ENCODE measurements at regions not wholly inside any gene's neighbourhood (a gene's known extent, or its start where the extent isn't known, plus 50 kb on each side); places are given as distances from the start of the nearest gene placed in this dataset.

- no peak for FAIRE-seq
These were observed 105.3 kb downstream of the FOXL1 start for GRCh38 chr16:86683441-86684194.

- no peak for FAIRE-seq
These were observed 106.7 kb downstream of the FOXL1 start for GRCh38 chr16:86685076-86685475.

DNA sequence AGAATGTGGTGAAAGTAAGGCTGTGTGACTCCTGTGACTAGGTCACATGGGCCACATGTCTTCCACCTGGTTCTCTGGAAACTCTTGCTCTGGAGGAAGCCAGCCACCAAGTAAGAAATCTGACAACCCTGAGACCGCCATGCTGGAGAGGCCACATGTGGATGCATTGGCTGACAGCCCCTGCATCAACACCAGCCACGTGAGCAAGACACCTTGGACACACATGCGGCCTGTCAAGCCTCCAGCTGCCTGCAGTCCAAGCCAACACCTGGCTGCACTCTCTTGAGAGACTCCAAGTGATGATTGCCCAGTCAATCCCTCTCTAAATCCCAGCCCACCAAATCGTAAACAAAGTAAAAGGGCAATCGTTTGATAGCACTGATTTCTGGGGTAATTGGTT lies 112.6 kb downstream of the FOXL1 start:
- no peak for FAIRE-seq

DNA sequence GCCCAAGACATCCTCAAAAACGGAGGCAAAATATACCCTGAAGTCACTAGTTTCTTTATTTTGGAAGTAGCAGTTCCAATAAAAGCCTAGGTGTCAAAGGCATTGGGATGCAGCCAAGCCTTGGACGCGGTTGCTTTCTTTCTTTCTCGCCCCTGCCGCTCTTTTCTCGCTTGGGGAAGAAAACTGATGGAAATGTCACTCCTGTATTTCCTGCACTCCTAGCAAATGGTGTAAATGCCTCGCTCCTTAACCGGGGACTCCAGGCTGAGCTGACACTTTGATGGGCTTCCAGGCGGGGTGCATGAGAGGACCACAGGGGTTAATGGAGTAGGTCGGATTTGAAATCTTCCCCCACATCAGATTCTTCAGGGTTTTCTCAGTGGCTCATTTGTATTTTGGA lies 114.1 kb downstream of the FOXL1 start:
- FAIRE-seq: no peak

- FAIRE-seq: no peak
These were observed 114.7 kb downstream of the FOXL1 start for GRCh38 chr16:86693033-86693432.

- no peak for FAIRE-seq
These were observed 119.4 kb downstream of the FOXL1 start for GRCh38 chr16:86697715-86698114.

DNA sequence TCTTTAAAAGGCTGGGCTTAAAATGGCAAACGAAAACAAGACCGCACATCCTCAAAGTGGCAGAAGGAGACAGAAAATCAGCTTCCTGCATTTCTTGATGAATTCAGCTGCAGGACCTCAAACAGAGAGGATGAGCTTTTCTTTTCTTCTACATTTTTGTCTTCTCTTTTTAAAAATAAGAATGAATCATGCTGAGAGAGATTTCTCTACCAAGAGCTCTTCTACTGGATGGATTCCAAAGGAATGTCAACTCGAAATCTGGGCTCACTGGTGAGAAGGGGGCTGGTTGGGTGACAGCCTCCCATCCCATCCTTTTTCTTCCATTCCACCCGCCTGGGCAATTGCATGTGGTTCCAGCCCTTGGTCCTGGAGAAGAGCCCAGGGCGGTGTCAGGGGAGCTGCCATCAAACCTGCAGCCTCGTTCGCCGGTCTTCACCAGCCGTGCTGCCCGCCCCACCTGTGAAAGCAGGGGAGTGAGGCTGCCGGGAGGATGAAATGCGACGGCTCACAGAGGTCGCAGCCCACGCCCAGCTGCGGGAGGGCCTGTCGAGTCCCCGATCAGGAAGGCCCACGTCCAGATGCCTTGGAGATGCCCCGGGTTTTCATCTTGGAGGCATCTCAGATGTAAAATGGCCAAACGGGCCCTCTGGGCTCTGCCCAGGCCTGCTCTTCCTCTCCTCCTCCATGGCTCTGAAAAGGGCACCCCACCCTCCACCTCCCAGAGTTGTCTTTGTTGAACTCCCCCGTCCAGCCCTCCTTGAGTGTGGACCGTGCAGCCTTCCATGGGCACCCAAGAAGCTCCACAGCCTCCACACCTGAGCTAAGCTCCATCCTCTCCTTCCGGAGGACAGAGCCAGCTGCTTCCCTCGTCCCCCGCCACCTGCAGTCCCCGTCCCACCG lies 121.9 kb downstream of the FOXL1 start:
- FAIRE-seq: no peak

DNA sequence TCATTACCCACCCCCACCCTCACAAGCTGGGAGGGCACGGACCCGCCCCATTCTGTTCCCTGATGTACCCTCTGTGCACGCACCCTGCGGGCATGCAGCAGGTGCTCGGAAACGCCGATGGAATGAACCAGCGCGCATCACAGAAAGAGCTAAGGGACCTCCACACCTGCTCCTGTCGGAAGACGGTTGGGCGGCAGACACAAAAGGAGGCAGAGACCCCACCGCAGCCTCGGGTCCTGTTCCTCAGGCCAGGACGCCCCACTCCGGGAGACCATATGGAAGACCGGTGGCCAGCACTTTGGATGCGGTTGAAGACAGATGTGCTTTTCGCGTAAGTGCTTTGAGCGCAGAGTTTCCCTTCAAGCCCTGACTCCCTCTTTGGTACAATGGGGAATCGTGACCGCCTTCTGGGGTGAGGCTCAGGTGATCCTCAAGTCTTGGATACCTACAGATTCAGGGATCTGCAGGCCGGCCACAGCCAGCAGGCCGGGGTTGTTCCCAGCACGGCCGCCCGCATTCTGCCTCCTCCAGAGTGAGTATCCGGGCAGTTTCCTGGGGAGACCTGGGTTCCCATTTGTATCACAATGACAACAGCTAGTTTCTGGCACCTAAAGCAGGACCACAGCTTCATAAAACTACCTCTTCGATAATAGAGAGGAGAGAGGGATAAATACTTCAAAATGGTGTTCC lies 123.1 kb downstream of the FOXL1 start:
- no peak for FAIRE-seq

- no peak for FAIRE-seq
These were observed 124.7 kb downstream of the FOXL1 start for GRCh38 chr16:86702824-86703588.

DNA sequence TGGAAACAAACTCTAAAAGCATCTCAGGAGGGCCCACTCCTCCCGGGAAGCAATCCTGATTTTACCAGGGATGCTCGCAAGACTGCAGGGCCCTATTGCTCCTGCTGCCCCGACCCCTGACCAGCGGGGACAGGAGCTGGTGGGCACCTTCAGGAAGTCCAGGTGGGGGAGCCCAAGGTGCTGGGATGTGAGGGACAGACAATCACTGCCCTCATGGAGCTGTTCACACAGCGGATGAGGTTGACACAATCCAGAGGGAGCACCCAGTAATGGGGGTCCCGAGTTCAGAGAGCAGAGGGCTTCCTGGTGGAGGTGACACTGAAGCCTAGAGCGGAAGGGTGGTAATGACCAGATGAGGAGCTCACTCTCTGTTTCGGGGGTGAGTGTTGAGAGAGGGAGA lies 126.2 kb downstream of the FOXL1 start:
- no peak for FAIRE-seq

DNA sequence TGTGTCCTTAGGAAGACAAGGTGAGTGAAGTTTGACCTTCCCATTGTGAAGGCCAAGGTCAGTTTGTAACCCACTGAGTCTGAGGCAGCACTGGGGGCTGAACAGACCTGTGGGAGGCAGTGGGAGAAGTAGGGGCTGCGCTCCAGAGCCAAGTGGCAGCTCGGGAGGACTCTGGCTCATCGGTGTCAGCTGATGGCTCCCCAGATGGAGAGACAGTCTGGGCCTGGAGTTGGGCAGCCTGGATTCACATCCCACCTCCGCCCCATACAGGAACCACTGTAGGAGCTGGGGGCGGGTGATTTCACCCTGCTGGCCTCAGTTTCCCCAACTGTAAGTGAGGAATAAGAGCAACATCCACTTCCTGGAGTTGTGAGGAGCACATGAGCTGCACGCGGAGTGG lies 128.4 kb downstream of the FOXL1 start:
- FAIRE-seq: no peak

DNA sequence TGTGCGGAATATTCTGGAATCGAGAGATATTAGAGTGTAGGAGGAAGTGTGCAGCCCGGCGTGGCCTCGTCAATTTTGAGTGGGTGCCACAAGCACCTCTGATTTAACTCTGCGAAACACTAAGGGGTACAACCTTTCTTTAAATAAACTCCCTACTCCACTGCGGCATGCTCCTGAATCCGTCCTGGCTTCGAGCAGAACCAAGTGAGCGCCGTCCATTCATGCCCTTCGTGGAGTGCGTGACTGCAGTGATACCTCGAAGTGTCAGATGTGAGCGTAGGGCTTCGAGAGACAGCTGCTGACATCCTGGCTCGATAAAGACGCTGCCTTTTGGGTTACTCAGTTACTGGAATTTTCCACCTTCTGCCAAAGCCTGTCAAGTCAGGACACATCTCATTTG lies 128.8 kb downstream of the FOXL1 start:
- no peak for FAIRE-seq

- FAIRE-seq: no peak
These were observed 129.2 kb downstream of the FOXL1 start for GRCh38 chr16:86707581-86707980.

DNA sequence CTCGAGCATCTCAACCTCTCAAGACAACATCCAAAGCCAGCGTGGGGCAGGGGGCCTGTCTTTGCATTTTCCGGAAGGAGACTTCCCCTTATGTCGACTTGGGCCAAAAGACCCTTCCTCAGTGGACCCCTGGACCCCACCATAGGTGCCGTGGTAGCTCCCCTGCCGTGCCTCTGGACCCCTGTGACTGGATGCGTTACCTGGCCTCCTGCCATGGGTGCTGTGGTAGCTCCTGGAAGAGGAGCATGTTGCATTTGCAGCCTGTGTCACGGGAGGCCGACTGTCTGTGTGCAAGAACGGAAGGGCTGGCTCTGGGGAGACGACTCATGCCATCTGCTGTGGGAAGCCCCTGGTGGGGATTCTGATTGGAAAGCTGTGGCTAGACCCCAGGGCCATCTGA lies 130.1 kb downstream of the FOXL1 start:
- no peak for FAIRE-seq

- no peak for FAIRE-seq
These were observed 130.8 kb downstream of the FOXL1 start for GRCh38 chr16:86709103-86709502.

DNA sequence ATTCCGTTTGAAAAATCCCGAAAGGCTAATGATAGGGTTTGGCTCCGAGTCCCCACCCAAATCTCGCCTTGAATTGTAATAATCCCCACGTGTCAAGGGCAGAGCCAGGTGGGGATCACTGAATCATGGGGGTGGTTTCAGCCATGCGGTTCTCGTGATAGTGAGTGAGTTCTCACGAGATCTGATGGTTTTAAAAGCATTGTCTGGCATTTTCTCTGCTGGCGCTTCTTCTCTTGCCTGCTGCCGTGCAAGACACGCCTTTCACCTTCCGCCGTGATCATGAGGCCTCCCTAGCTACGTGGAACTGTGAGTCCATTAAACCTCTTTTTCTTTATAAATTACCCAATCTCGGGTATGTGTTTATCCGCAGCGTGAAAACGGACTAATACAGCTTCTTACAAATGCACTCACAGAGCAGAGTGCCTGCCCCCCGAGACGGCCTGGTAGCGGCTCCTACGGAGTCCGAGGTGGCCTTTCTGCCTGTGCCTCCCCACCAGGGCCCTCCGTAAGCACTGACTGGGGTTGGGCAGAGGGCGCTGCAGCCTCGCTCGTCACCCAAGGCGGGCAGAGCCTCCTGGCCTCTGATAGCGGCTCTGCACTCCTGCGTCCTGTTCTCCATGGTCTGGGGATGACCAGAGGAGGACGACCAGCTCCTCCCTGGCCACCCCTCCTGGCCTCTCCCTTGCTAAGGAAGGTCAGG lies 131.7 kb downstream of the FOXL1 start:
- FAIRE-seq: no peak

- no peak for FAIRE-seq
These were observed 132.2 kb downstream of the FOXL1 start for GRCh38 chr16:86710602-86710950.

- FAIRE-seq: no peak
These were observed 134.0 kb downstream of the FOXL1 start for GRCh38 chr16:86712158-86713009.

DNA sequence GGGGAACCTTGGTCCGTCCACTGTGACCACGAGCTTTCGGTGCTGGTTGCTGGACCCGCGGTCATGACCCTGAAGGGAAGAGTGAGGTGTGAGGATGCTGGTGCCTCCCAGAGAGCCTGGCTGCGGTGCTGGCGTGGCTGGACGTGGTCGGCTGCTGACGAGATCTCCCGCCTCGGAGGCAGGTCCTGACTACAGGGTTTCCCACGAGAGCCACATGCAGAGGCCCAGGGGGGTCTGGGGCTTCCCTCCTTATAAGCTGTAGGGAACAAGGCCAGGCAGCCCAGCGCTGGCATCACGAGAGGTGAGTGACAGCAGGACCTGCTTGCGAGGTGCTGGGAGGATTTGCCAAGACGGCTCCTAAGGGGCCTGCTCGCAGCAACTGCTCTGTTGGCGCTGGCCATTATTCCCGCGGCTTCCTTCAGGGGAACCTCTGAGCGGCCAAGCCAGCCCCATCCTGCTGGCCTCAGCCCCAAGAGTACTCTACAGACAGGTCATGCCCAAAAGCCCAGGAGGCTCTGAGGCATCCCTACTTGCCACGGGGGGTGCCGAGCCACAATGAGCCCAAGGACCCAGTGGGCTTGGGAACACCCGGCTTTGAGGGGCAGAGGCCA lies 134.8 kb downstream of the FOXL1 start:
- no peak for FAIRE-seq

DNA sequence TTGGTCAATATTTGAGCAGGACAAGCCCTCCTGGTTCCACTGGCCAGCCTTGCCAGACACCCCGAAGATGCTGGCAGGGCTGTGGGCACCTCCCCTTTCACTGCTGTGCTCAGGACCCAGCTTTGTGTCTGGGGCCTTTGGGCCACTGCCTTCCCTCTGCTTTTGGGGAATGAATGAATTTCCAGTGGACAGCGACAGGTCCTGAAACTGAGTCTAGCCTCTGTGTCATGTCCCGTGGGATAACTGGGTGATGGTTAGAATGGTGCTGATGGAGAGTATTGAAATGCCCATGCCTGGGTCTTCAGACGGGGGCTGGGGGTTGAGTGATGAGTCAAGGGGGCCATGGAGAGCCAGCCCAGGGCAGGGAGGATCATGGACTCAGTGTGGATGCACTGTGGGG lies 135.8 kb downstream of the FOXL1 start:
- FAIRE-seq: no peak

DNA sequence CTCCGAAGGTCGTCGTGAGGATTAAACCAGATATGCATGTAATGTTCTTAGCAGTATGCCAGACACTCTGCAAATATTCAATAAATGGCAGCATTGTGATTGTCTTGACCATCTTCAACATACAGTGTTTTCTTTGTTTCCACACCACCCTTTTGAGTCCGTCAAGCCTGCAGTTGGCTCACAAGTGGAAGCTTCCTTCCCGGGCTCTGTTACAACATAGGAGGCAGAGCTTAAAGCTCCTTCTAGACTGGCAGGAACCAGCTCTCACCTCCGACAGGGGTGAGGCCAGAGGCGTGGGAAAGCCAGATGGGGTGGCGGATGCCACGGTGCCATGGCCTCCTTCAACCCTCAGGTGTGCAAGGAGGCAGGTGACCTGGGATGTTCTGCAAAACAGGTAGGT lies 138.3 kb downstream of the FOXL1 start:
- no peak for FAIRE-seq

Measured in colon (tissue), 2 donors.